HepG2 (cell line): ENCODE measurements at regions not wholly inside any gene's neighbourhood (a gene's known extent, or its start where the extent isn't known, plus 50 kb on each side); places are given as distances from the start of the nearest gene placed in this dataset.

Source experiments
- ARID5B ChIP-seq: IDR thresholded peaks from 2 replicates; pipeline ENCODE4 v1.4.0; 2020; ENCODE audit warnings: mild to moderate bottlenecking, missing genetic modification reagents
- CREM ChIP-seq, 2 experiments: sonication (generic) in 1 of 2; formaldehyde crosslinking in 1 of 2; IDR thresholded peaks; 2 replicates each; pipeline versions ENCODE4 v1.4.0 to v1.6.1; 2016 to 2020; ENCODE audit warnings: antibody characterized with exemption in 1 of 2, mild to moderate bottlenecking in 1 of 2, missing genetic modification reagents in 1 of 2
- FOXA3 ChIP-seq: IDR thresholded peaks from 2 replicates; pipeline ENCODE4 v1.6.1; 2016; ENCODE audit warnings: missing genetic modification reagents, missing compliant biosample characterization
- HNF4A ChIP-seq: sonication (generic); formaldehyde crosslinking; IDR thresholded peaks from 2 replicates; pipeline ENCODE4 v1.4.0; 2020; ENCODE audit warnings: missing genetic modification reagents
- ISL2 ChIP-seq: sonication (generic); formaldehyde crosslinking; IDR thresholded peaks from 2 replicates; pipeline ENCODE4 v1.5.0; 2020; ENCODE audit warnings: missing genetic modification reagents
- MAZ ChIP-seq, 2 experiments: sonication (generic) in 1 of 2; formaldehyde crosslinking in 1 of 2; IDR thresholded peaks; 2 replicates each; pipeline versions ENCODE4 v1.5.0 to v1.6.1; 2012 to 2020; ENCODE audit warnings: low read depth in 2 of 2, mild to moderate bottlenecking in 2 of 2, borderline replicate concordance in 1 of 2, improper control_type of control experiment in 1 of 2, low read length in 1 of 2, missing genetic modification reagents in 1 of 2, moderate library complexity in 1 of 2
- NCOA2 ChIP-seq: sonication (generic); formaldehyde crosslinking; IDR thresholded peaks from 2 replicates; pipeline ENCODE4 v1.8.0; 2022; ENCODE audit warnings: inconsistent platforms
- NCOA5 ChIP-seq: sonication (generic); formaldehyde crosslinking; IDR thresholded peaks from 2 replicates; pipeline ENCODE4 v1.4.0; 2020; ENCODE audit warnings: missing genetic modification reagents
- NFE2 ChIP-seq: sonication (generic); formaldehyde crosslinking; IDR thresholded peaks from 2 replicates; pipeline ENCODE4 v1.4.0; 2020; ENCODE audit warnings: missing genetic modification reagents
- NR2F6 ChIP-seq, 2 experiments: IDR thresholded peaks; 2 replicates each; pipeline ENCODE4 v1.6.1; 2016; ENCODE audit warnings: antibody characterized with exemption in 1 of 2, mild to moderate bottlenecking in 1 of 2
- PPARG ChIP-seq: conservative IDR thresholded peaks from 2 replicates; pipeline ENCODE4 v1.6.1; 2016; ENCODE audit warnings: missing biosample characterization, missing genetic modification reagents
- RBM39 ChIP-seq: fragments of 200-400 bp; formaldehyde crosslinking; IDR thresholded peaks from one replicate; pipeline ENCODE4 v1.6.1; 2018; ENCODE audit warnings: antibody characterized with exemption, mild to moderate bottlenecking, low read depth, low read length; ENCODE audit not compliant: poor library complexity, severe bottlenecking
- SOX5 ChIP-seq: IDR thresholded peaks from 2 replicates; pipeline ENCODE4 v1.6.1; 2016; ENCODE audit warnings: borderline replicate concordance
- THAP11 ChIP-seq: IDR thresholded peaks from 2 replicates; pipeline ENCODE4 v1.6.1; 2016; ENCODE audit warnings: missing biosample characterization, missing genetic modification reagents
- TOE1 ChIP-seq: sonication (generic); formaldehyde crosslinking; IDR thresholded peaks from 2 replicates; pipeline ENCODE4 v1.4.0; 2020; ENCODE audit warnings: mild to moderate bottlenecking, missing genetic modification reagents
- ZBTB20 ChIP-seq: sonication (generic); formaldehyde crosslinking; IDR thresholded peaks from 2 replicates; pipeline ENCODE4 v1.8.1; 2023; ENCODE audit warnings: missing genetic modification reagents, low read depth, mild to moderate bottlenecking, borderline replicate concordance
- ZBTB4 ChIP-seq: sonication (generic); formaldehyde crosslinking; IDR thresholded peaks from 2 replicates; pipeline ENCODE4 v1.4.0; 2020; ENCODE audit warnings: missing genetic modification reagents, mild to moderate bottlenecking, borderline replicate concordance
- ZNF496 ChIP-seq: sonication (generic); formaldehyde crosslinking; IDR thresholded peaks from 2 replicates; pipeline ENCODE4 v1.8.1; 2023; ENCODE audit warnings: mild to moderate bottlenecking, moderate library complexity, missing genetic modification reagents; ENCODE audit not compliant: insufficient replicate concordance
- ZNF614 ChIP-seq: IDR thresholded peaks from 2 replicates; pipeline ENCODE4 v1.6.1; 2018; ENCODE audit warnings: missing biosample characterization, missing genetic modification reagents, inconsistent platforms, borderline replicate concordance
- TF ChIP-seq, protein P1 (sequence below): sonication (generic); formaldehyde crosslinking; IDR thresholded peaks from 2 replicates; pipeline ENCODE4 v1.5.0; 2020; ENCODE audit warnings: missing genetic modification reagents, mild to moderate bottlenecking, borderline replicate concordance
- TF ChIP-seq, protein P2 (sequence below), 2 experiments: fragments of 450-650 bp in 1 of 2; sonication (generic) in 1 of 2; formaldehyde crosslinking; IDR thresholded peaks; 2 replicates each; pipeline versions ENCODE4 v1.5.0 to v1.8.0; 2020 to 2022; ENCODE audit warnings: mild to moderate bottlenecking in 1 of 2, missing genetic modification reagents in 1 of 2

DNA sequence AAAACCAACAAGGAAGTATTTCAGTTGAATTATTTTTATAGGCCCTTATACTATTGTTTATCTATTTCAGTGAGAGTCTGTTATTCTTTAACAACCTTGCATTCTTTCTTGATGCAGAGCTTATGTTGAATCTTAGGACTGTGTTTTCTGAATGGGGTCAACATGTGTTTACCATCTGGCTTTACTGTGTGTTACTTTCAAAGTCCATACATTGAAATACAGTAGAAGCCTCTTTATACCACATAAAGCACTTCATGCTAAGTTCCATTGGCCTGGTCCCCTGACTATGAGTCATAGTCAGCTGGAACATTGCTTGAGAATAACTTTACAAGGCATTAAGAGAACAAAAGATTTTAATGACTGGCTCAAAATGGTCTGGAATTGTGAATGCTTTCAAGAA, 152.6 kb downstream of the GASK1B start (continued):
- TF ChIP-seq ZBTB4: no peak
- no peak for TF ChIP-seq MAZ (IDR thresholded peaks at IDR 0.05; ENCODE audit: borderline replicate concordance, low read depth, low read length)
- no peak for TF ChIP-seq MAZ (CRISPR knock-in tag; IDR thresholded peaks at IDR 0.05; ENCODE audit: low read depth)
- TF ChIP-seq HNF4A (CRISPR knock-in tag): peak; percentile 72
- TF ChIP-seq THAP11 (CRISPR knock-in tag): peak; percentile 18; the same call in 1 of the 2 replicates
- TF ChIP-seq, protein P1, sequence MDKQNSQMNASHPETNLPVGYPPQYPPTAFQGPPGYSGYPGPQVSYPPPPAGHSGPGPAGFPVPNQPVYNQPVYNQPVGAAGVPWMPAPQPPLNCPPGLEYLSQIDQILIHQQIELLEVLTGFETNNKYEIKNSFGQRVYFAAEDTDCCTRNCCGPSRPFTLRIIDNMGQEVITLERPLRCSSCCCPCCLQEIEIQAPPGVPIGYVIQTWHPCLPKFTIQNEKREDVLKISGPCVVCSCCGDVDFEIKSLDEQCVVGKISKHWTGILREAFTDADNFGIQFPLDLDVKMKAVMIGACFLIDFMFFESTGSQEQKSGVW: no peak
- TF ChIP-seq TOE1 (CRISPR knock-in tag): no peak
- peak; percentile 45; the same call in 1 of the 2 replicates for TF ChIP-seq ISL2 (CRISPR knock-in tag)
- TF ChIP-seq NR2F6 (IDR thresholded peaks at IDR 0.05): 0 out of 2 replicates have a peak, but pooled peaks have one; percentile 8
- peak; percentile 35; the same call in 1 of the 2 replicates for TF ChIP-seq NR2F6 (CRISPR knock-in tag; IDR thresholded peaks at IDR 0.05)
- no peak for TF ChIP-seq RBM39
- peak; percentile 89 for TF ChIP-seq ARID5B (CRISPR knock-in tag)
- TF ChIP-seq ZNF496 (CRISPR knock-in tag): no peak
- TF ChIP-seq FOXA3 (CRISPR knock-in tag): peak; percentile 87
- TF ChIP-seq PPARG (CRISPR knock-in tag): 0 out of 2 replicates have a peak, but pooled peaks have one; percentile 26
- peak; percentile 90 for TF ChIP-seq SOX5 (CRISPR knock-in tag)
- TF ChIP-seq NCOA2 (CRISPR knock-in tag): peak; percentile 71; the same call in 1 of the 2 replicates
- peak; percentile 94; the same call in 1 of the 2 replicates for TF ChIP-seq ZBTB20 (CRISPR knock-in tag)
- TF ChIP-seq NCOA5 (CRISPR knock-in tag): no peak
- no peak for TF ChIP-seq NFE2 (CRISPR knock-in tag)
- no peak for TF ChIP-seq ZNF614 (CRISPR knock-in tag)
- TF ChIP-seq CREM (IDR thresholded peaks at IDR 0.05): peak; percentile 36; the same call in 1 of the 2 replicates
- no peak for TF ChIP-seq CREM (CRISPR knock-in tag; IDR thresholded peaks at IDR 0.05)
- TF ChIP-seq, protein P2, sequence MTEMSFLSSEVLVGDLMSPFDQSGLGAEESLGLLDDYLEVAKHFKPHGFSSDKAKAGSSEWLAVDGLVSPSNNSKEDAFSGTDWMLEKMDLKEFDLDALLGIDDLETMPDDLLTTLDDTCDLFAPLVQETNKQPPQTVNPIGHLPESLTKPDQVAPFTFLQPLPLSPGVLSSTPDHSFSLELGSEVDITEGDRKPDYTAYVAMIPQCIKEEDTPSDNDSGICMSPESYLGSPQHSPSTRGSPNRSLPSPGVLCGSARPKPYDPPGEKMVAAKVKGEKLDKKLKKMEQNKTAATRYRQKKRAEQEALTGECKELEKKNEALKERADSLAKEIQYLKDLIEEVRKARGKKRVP (CRISPR knock-in tag; IDR thresholded peaks at IDR 0.05): no peak
